ENCODE measurements at regions not wholly inside any gene's neighbourhood (a gene's known extent, or its start where the extent isn't known, plus 50 kb on each side); places are given as distances from the start of the nearest gene placed in this dataset.

- Mint-ChIP-seq H3K27ac (ENCODE audit: unreplicated experiment) (peak overlapping the region; percentile 75), H3K27me3 (ENCODE audit: unreplicated experiment) (no peaks in the 10 kb centered on the region), H3K9me3 (ENCODE audit: unreplicated experiment) (no peaks in the 10 kb centered on the region), H3K36me3 (ENCODE audit: unreplicated experiment) (no peaks in the 10 kb centered on the region), H3K4me1 (ENCODE audit: unreplicated experiment) (peaks cover 74% of the 10 kb centered on the region), H3K4me3 (ENCODE audit: unreplicated experiment) (no peak overlapping the region)
- peak; percentile 74 for DNase-seq (ENCODE audit: extremely low spot score, unreplicated experiment)
- no peak for TF ChIP-seq CTCF (IDR thresholded peaks at IDR 0.05)
Measured at GRCh38 chr15:66879531-66880368, 177.7 kb downstream of the SMAD6 start.

DNA sequence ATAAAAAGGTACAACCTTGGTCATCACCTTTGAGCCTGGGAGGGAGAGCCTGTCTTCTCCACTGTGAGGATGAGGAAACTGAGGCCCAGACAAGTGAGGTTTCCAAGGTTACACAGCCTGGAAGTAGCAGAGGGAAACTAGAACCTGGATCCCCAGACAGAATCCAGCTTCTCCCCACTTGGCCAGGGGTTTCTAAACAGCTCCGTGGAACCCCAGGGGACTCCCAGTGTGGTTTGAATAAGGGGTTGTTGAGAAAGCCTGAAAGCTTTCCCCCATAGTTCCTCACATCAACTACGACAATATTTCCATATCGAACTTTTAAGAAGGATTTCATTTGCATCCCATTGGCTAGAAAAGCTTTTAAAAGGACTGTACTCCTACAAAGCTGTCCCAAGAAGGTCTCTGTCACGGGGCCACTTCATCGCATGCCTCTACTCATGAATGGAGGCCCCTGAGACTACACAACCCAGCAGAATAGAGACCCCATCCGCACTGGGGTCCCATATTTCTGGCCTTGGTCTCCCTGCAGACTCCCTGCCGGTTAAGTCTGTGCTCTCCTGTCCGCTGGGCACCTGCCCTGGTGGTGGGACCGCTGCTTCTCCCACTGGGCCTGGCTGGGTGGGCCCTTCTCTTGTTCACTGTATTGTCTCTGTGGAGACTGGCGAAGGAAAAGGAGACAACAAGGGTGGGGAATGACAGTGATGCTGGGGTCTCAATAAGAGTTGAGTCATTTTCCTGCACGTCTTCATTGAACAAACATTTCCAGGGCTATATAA is 178.5 kb downstream of the SMAD6 start:
- H3K4me3 Mint-ChIP-seq (ENCODE audit: unreplicated experiment), result no peak overlapping the region
- peak overlapping the region; percentile 93 for H3K27ac Mint-ChIP-seq (ENCODE audit: unreplicated experiment)
- no peaks in the 10 kb centered on the region for H3K9me3 Mint-ChIP-seq (ENCODE audit: unreplicated experiment)
- no peaks in the 10 kb centered on the region for H3K27me3 Mint-ChIP-seq (ENCODE audit: unreplicated experiment)
- no peaks in the 10 kb centered on the region for H3K36me3 Mint-ChIP-seq (ENCODE audit: unreplicated experiment)
- DNase-seq (ENCODE audit: extremely low spot score, unreplicated experiment), result peak; percentile 69
- H3K4me1 Mint-ChIP-seq (ENCODE audit: unreplicated experiment), result peaks cover 78% of the 10 kb centered on the region
- no peak for TF ChIP-seq CTCF (IDR thresholded peaks at IDR 0.05)

- Mint-ChIP-seq H3K4me1 (ENCODE audit: unreplicated experiment) (peaks cover 82% of the 10 kb centered on the region), H3K27me3 (ENCODE audit: unreplicated experiment) (no peaks in the 10 kb centered on the region), H3K4me3 (ENCODE audit: unreplicated experiment) (no peak overlapping the region), H3K27ac (ENCODE audit: unreplicated experiment) (peak overlapping the region; percentile 93), H3K9me3 (ENCODE audit: unreplicated experiment) (no peaks in the 10 kb centered on the region), H3K36me3 (ENCODE audit: unreplicated experiment) (peaks cover 1% of the 10 kb centered on the region)
- DNase-seq (ENCODE audit: extremely low spot score, unreplicated experiment), result peak; percentile 75
- no peak for TF ChIP-seq CTCF (IDR thresholded peaks at IDR 0.05)
Measured at GRCh38 chr15:66881173-66881905, 179.3 kb downstream of the SMAD6 start.

- Mint-ChIP-seq H3K9me3 (ENCODE audit: unreplicated experiment) (no peaks in the 10 kb centered on the region), H3K4me3 (ENCODE audit: unreplicated experiment) (no peak overlapping the region), H3K27ac (ENCODE audit: unreplicated experiment) (peak overlapping the region; percentile 93), H3K27me3 (ENCODE audit: unreplicated experiment) (no peaks in the 10 kb centered on the region), H3K4me1 (ENCODE audit: unreplicated experiment) (peaks cover 81% of the 10 kb centered on the region), H3K36me3 (ENCODE audit: unreplicated experiment) (peaks cover 2% of the 10 kb centered on the region)
- DNase-seq (ENCODE audit: extremely low spot score, unreplicated experiment), result peak; percentile 83
- no peak for TF ChIP-seq CTCF (IDR thresholded peaks at IDR 0.05)
Measured at GRCh38 chr15:66882251-66883020, 180.4 kb downstream of the SMAD6 start.
